Hepatocyte (in vitro differentiated cells): ENCODE measurements at regions not wholly inside any gene's neighbourhood (a gene's known extent, or its start where the extent isn't known, plus 50 kb on each side); places are given as distances from the start of the nearest gene placed in this dataset.

Experiments
- DNase-seq: peaks from one replicate; pipeline ENCODE4 v3.0.0-alpha.2; 2016; ENCODE audit warnings: low spot score
- H2AFZ ChIP-seq: fragments of 200-600 bp; sonication (generic); 2 replicates; pipeline ENCODE4 v1.6.0; 2016; ENCODE audit warnings: antibody characterized with exemption, mild to moderate bottlenecking
- H3K27ac ChIP-seq: fragments of 200-600 bp; sonication (generic); 2 replicates; pipeline ENCODE4 v1.5.1; 2016; ENCODE audit warnings: mild to moderate bottlenecking
- H3K27me3 ChIP-seq: fragments of 200-600 bp; sonication (generic); 2 replicates; pipeline ENCODE4 v1.6.1; 2016
- H3K36me3 ChIP-seq: fragments of 200-600 bp; sonication (generic); replicated peaks from 2 replicates; pipeline ENCODE4 v1.5.1; 2016; ENCODE audit warnings: low read depth; ENCODE audit not compliant: insufficient read depth
- H3K4me1 ChIP-seq: fragments of 200-600 bp; sonication (generic); 2 replicates; pipeline ENCODE4 v1.5.1; 2016; ENCODE audit warnings: mild to moderate bottlenecking, moderate library complexity; ENCODE audit not compliant: insufficient read depth
- H3K4me2 ChIP-seq: fragments of 200-600 bp; sonication (generic); 2 replicates; pipeline ENCODE4 v1.6.0; 2016
- H3K4me3 ChIP-seq: fragments of 200-600 bp; sonication (generic); 2 replicates; pipeline ENCODE4 v1.5.1; 2016; ENCODE audit warnings: mild to moderate bottlenecking
- H3K79me2 ChIP-seq: fragments of 200-600 bp; sonication (generic); 2 replicates; pipeline ENCODE4 v1.6.0; 2017; ENCODE audit warnings: mild to moderate bottlenecking
- H3K9me2 ChIP-seq: fragments of 200-600 bp; sonication (generic); replicated peaks from 2 replicates; pipeline ENCODE4 v1.6.0; 2017; ENCODE audit warnings: mild to moderate bottlenecking; ENCODE audit not compliant: insufficient read depth
- H3K9me3 ChIP-seq: fragments of 200-600 bp; sonication (generic); 2 replicates; pipeline ENCODE4 v1.5.1; 2016; ENCODE audit warnings: low read depth, mild to moderate bottlenecking
- H4K20me1 ChIP-seq: fragments of 200-600 bp; sonication (generic); 2 replicates; pipeline ENCODE4 v1.6.0; 2016; ENCODE audit warnings: mild to moderate bottlenecking; ENCODE audit not compliant: insufficient read depth, poor library complexity, severe bottlenecking
- CTCF ChIP-seq: fragments of 200-600 bp; sonication (generic); IDR thresholded peaks from 2 replicates; pipeline ENCODE4 v1.5.1; 2016; ENCODE audit warnings: antibody characterized with exemption, mild to moderate bottlenecking; ENCODE audit not compliant: poor library complexity
- EZH2 ChIP-seq: fragments of 200-600 bp; sonication (generic); IDR thresholded peaks from 2 replicates; pipeline ENCODE4 v1.6.1; 2016; ENCODE audit warnings: antibody characterized with exemption, mild to moderate bottlenecking, borderline replicate concordance
- EZH2phosphoT487 ChIP-seq: fragments of 200-600 bp; sonication (generic); IDR thresholded peaks from one replicate; pipeline ENCODE4 v1.6.1; 2018; ENCODE audit warnings: antibody characterized with exemption, mild to moderate bottlenecking, low read depth, moderate library complexity; ENCODE audit not compliant: unreplicated experiment, severe bottlenecking
- WGBS: methylation state at CpG from one replicate; pipeline ENCODE4 v1.1.6; 2016; ENCODE audit warnings: low lambda C conversion rate; ENCODE audit errors: missing lambda C conversion rate; 5-methylcytosine and 5-hydroxymethylcytosine counted together

- no peak for DNase-seq
- H3K4me3 ChIP-seq, result no peak overlapping the region
- H4K20me1 ChIP-seq, result no peaks in the 10 kb centered on the region
- 79% methylated on average over 5 of the region's 5 CpGs for WGBS
- TF ChIP-seq CTCF, result no peak
- H3K79me2 ChIP-seq, result no peaks in the 10 kb centered on the region
- H3K4me1 ChIP-seq, result no peaks in the 10 kb centered on the region
- no peaks in the 10 kb centered on the region for H3K36me3 ChIP-seq
- H2AFZ ChIP-seq, result no peak overlapping the region
- H3K9me2 ChIP-seq, result no peaks in the 10 kb centered on the region
- H3K27me3 ChIP-seq, result no peaks in the 10 kb centered on the region
- H3K4me2 ChIP-seq, result no peak overlapping the region
- H3K9me3 ChIP-seq, result no peaks in the 10 kb centered on the region
- no peak overlapping the region for H3K27ac ChIP-seq
Observed at GRCh38 chr7:54823776-54824175, 64.8 kb upstream of the SEC61G start.

GRCh38 chr7:54824655-54825054 lies 65.6 kb upstream of the SEC61G start:
- H3K9me2 ChIP-seq, result no peaks in the 10 kb centered on the region
- H3K9me3 ChIP-seq, result no peaks in the 10 kb centered on the region
- H3K4me1 ChIP-seq, result no peaks in the 10 kb centered on the region
- WGBS, result 81% methylated on average over 1 of the region's 1 CpG
- H3K79me2 ChIP-seq, result no peaks in the 10 kb centered on the region
- no peak overlapping the region for H2AFZ ChIP-seq
- no peaks in the 10 kb centered on the region for H3K27me3 ChIP-seq
- no peak for TF ChIP-seq EZH2phosphoT487
- no peak for TF ChIP-seq CTCF
- no peak for TF ChIP-seq EZH2
- DNase-seq, result no peak
- H4K20me1 ChIP-seq, result no peaks in the 10 kb centered on the region
- no peak overlapping the region for H3K27ac ChIP-seq
- no peak overlapping the region for H3K4me2 ChIP-seq
- no peak overlapping the region for H3K4me3 ChIP-seq
- H3K36me3 ChIP-seq, result no peaks in the 10 kb centered on the region

- Histone ChIP-seq H3K4me2 (no peak overlapping the region), H2AFZ (no peak overlapping the region), H3K27ac (no peak overlapping the region), H3K79me2 (no peaks in the 10 kb centered on the region), H3K27me3 (no peaks in the 10 kb centered on the region), H3K9me3 (no peaks in the 10 kb centered on the region), H3K4me1 (no peaks in the 10 kb centered on the region), H3K36me3 (no peaks in the 10 kb centered on the region), H4K20me1 (no peaks in the 10 kb centered on the region), H3K9me2 (no peaks in the 10 kb centered on the region), H3K4me3 (no peak overlapping the region)
- no peak for DNase-seq
- 85% methylated on average over 3 of the region's 3 CpGs for WGBS
- TF ChIP-seq EZH2 (no peak), CTCF (no peak)
Observed at GRCh38 chr7:54825368-54825767, 66.4 kb upstream of the SEC61G start.

GRCh38 chr7:54827734-54828133 lies 68.7 kb upstream of the SEC61G start:
- no peak overlapping the region for H3K27ac ChIP-seq
- H3K27me3 ChIP-seq, result no peaks in the 10 kb centered on the region
- WGBS, result 89% methylated on average over 4 of the region's 4 CpGs
- DNase-seq, result no peak
- no peaks in the 10 kb centered on the region for H4K20me1 ChIP-seq
- no peak overlapping the region for H2AFZ ChIP-seq
- no peak overlapping the region for H3K4me2 ChIP-seq
- no peaks in the 10 kb centered on the region for H3K36me3 ChIP-seq
- H3K79me2 ChIP-seq, result no peaks in the 10 kb centered on the region
- no peak overlapping the region for H3K4me3 ChIP-seq
- TF ChIP-seq EZH2 (no peak), EZH2phosphoT487 (no peak), CTCF (no peak)
- no peaks in the 10 kb centered on the region for H3K4me1 ChIP-seq
- no peaks in the 10 kb centered on the region for H3K9me2 ChIP-seq
- no peaks in the 10 kb centered on the region for H3K9me3 ChIP-seq
